ENCODE measurements at regions not wholly inside any gene's neighbourhood (a gene's known extent, or its start where the extent isn't known, plus 50 kb on each side); places are given as distances from the start of the nearest gene placed in this dataset.
"Not testable (repeated sequence)": the region's sequence is repeated elsewhere in the genome, so short reads cannot be mapped to it uniquely, and the experiment has no call there.

- Mint-ChIP-seq H3K9me3 (peaks cover 0 to 23% (median 9%) of the 10 kb centered on the region in 7 donors), H3K4me1 (no peaks in the 10 kb centered on the region), H3K36me3 (no peaks in the 10 kb centered on the region), H3K4me3 (no peak overlapping the region), H3K27me3 (ENCODE audit: low read depth in 3 of 3) (peaks cover 0 to 1% (median 0%) of the 10 kb centered on the region in 3 donors), H3K27ac (no peak overlapping the region)
- intact Hi-C loops (cut with micrococcal nuclease): no loop called here
- Histone ChIP-seq H3K79me2 (ENCODE audit: insufficient read depth, low read length) (no peaks in the 10 kb centered on the region), H3K27ac (ENCODE audit: low read depth in 1 of 2, low read length in 2 of 2) (no peak overlapping the region), H3K9ac (ENCODE audit: insufficient read depth, low read length, poor library complexity, severe bottlenecking) (no peak overlapping the region), H2AFZ (ENCODE audit: insufficient read depth, low read depth, low read length, poor library complexity, severe bottlenecking) (no peak overlapping the region), H3K4me2 (replicated peaks; ENCODE audit: extremely low read depth, low read length, poor library complexity, severe bottlenecking) (no peak overlapping the region), H3K27me3 (ENCODE audit: control insufficient read depth in 2 of 2, insufficient read depth in 2 of 2, low read length in 2 of 2) (no peaks in the 10 kb centered on the region), H3K9me3 (replicated peaks in 1 of 2; ENCODE audit: control insufficient read depth in 1 of 2, insufficient read depth in 1 of 2, low read length in 2 of 2) (peaks cover under 1% of the 10 kb centered on the region in 2 donors), H3K36me3 (replicated peaks in 1 of 2; ENCODE audit: control insufficient read depth in 1 of 2, insufficient read depth in 2 of 2, low read length in 2 of 2) (no peaks in the 10 kb centered on the region), H3K4me1 (ENCODE audit: control insufficient read depth in 1 of 2, insufficient read depth in 2 of 2, low read length in 2 of 2) (no peaks in the 10 kb centered on the region), H4K20me1 (ENCODE audit: insufficient read depth, low read length) (no peaks in the 10 kb centered on the region), H3K4me3 (replicated peaks in 1 of 3; ENCODE audit: low read depth in 2 of 3, low read length in 3 of 3) (no peak overlapping the region)
- no peak for TF ChIP-seq CTCF (IDR thresholded peaks at IDR 0.05)
- no peak for DNase-seq
- no CpG with 5 or more reads among the region's 1 CpG for WGBS (ENCODE audit: insufficient coverage)
Observed at GRCh38 chr14:53249059-53249458, 95.9 kb upstream of the DDHD1 start.

- no peak overlapping the region for H3K27ac ChIP-seq (ENCODE audit: low read depth in 1 of 2, low read length in 2 of 2)
- no peaks in the 10 kb centered on the region for H4K20me1 ChIP-seq (ENCODE audit: insufficient read depth, low read length)
- H3K79me2 ChIP-seq (ENCODE audit: insufficient read depth, low read length): no peaks in the 10 kb centered on the region
- H3K4me1 ChIP-seq (ENCODE audit: control insufficient read depth in 1 of 2, insufficient read depth in 2 of 2, low read length in 2 of 2): no peaks in the 10 kb centered on the region
- Mint-ChIP-seq H3K27me3 (ENCODE audit: low read depth in 3 of 3) (no peaks in the 10 kb centered on the region), H3K36me3 (no peaks in the 10 kb centered on the region), H3K4me1 (no peaks in the 10 kb centered on the region), H3K27ac (peak overlapping the region in 1 of 7 donors; percentile 31), H3K4me3 (no peak overlapping the region), H3K9me3 (peaks cover 0 to 24% (median 14%) of the 10 kb centered on the region in 7 donors)
- no peak for TF ChIP-seq CTCF (IDR thresholded peaks at IDR 0.05)
- H3K27me3 ChIP-seq (ENCODE audit: control insufficient read depth in 2 of 2, insufficient read depth in 2 of 2, low read length in 2 of 2): no peaks in the 10 kb centered on the region
- DNase-seq: no peak
- H2AFZ ChIP-seq (ENCODE audit: insufficient read depth, low read depth, low read length, poor library complexity, severe bottlenecking): no peak overlapping the region
- H3K9ac ChIP-seq (ENCODE audit: insufficient read depth, low read length, poor library complexity, severe bottlenecking): no peak overlapping the region
- peaks cover 8 to 11% of the 10 kb centered on the region in 2 donors for H3K9me3 ChIP-seq (replicated peaks in 1 of 2; ENCODE audit: control insufficient read depth in 1 of 2, insufficient read depth in 1 of 2, low read length in 2 of 2)
- intact Hi-C loops (cut with micrococcal nuclease): no loop called here
- H3K36me3 ChIP-seq (replicated peaks in 1 of 2; ENCODE audit: control insufficient read depth in 1 of 2, insufficient read depth in 2 of 2, low read length in 2 of 2): no peaks in the 10 kb centered on the region
- H3K4me2 ChIP-seq (replicated peaks; ENCODE audit: extremely low read depth, low read length, poor library complexity, severe bottlenecking): no peak overlapping the region
- no peak overlapping the region for H3K4me3 ChIP-seq (replicated peaks in 1 of 3; ENCODE audit: low read depth in 2 of 3, low read length in 3 of 3)
- WGBS (ENCODE audit: insufficient coverage): 67% methylated on average over 1 of the region's 4 CpGs
Observed at GRCh38 chr14:53247596-53248370, 94.7 kb upstream of the DDHD1 start.

- H3K4me3 ChIP-seq (replicated peaks in 1 of 3; ENCODE audit: low read depth in 2 of 3, low read length in 3 of 3); H3K27ac Mint-ChIP-seq; H3K79me2 ChIP-seq (ENCODE audit: insufficient read depth, low read length); H3K4me1 Mint-ChIP-seq; H2AFZ ChIP-seq (ENCODE audit: insufficient read depth, low read depth, low read length, poor library complexity, severe bottlenecking); H3K4me1 ChIP-seq (ENCODE audit: control insufficient read depth in 1 of 2, insufficient read depth in 2 of 2, low read length in 2 of 2); H3K9ac ChIP-seq (ENCODE audit: insufficient read depth, low read length, poor library complexity, severe bottlenecking); H3K4me2 ChIP-seq (replicated peaks; ENCODE audit: extremely low read depth, low read length, poor library complexity, severe bottlenecking); DNase-seq; H3K4me3 Mint-ChIP-seq; H3K27ac ChIP-seq (ENCODE audit: low read depth in 1 of 2, low read length in 2 of 2); H4K20me1 ChIP-seq (ENCODE audit: insufficient read depth, low read length); H3K27me3 ChIP-seq (ENCODE audit: control insufficient read depth in 2 of 2, insufficient read depth in 2 of 2, low read length in 2 of 2); H3K27me3 Mint-ChIP-seq (ENCODE audit: low read depth in 3 of 3); H3K36me3 Mint-ChIP-seq; intact Hi-C loops (cut with micrococcal nuclease); H3K36me3 ChIP-seq (replicated peaks in 1 of 2; ENCODE audit: control insufficient read depth in 1 of 2, insufficient read depth in 2 of 2, low read length in 2 of 2): not testable (repeated sequence)
- H3K9me3 Mint-ChIP-seq: peaks cover 10 to 27% (median 23%) of the 10 kb centered on the region in 7 donors
- peaks cover 11 to 13% of the 10 kb centered on the region in 2 donors for H3K9me3 ChIP-seq (replicated peaks in 1 of 2; ENCODE audit: control insufficient read depth in 1 of 2, insufficient read depth in 1 of 2, low read length in 2 of 2)
- 83% methylated on average over 2 of the region's 3 CpGs for WGBS (ENCODE audit: insufficient coverage)
Observed at GRCh38 chr14:53242898-53243297, 89.8 kb upstream of the DDHD1 start.

Data from CD14-positive monocyte (primary cell).